ENCODE measurements at regions not wholly inside any gene's neighbourhood (a gene's known extent, or its start where the extent isn't known, plus 50 kb on each side); places are given as distances from the start of the nearest gene placed in this dataset.

- Mint-ChIP-seq H3K4me1 (ENCODE audit: low read depth) (peaks cover 4% of the 10 kb centered on the region), H3K36me3 (ENCODE audit: low read depth) (no peaks in the 10 kb centered on the region), H3K27ac (no peak overlapping the region), H3K4me3 (no peak overlapping the region), H3K27me3 (ENCODE audit: low read depth) (peaks cover 9% of the 10 kb centered on the region), H3K9me3 (no peaks in the 10 kb centered on the region)
- peak; percentile 62 for DNase-seq
- CTCF ChIA-PET: interaction anchor here (0.6 to 1.2 kb wide), 5 partner anchors 9 to 744 kb away, joined by 3 to 14 read pairs (median 8); no protein-coding TSS in a partner anchor
- intact Hi-C loops (cut with micrococcal nuclease): loop anchor here (1.0 kb wide), 1 partner anchor 20 kb away; no protein-coding TSS in a partner anchor
These were observed 122.4 kb downstream of the WT1 start for GRCh38 chr11:32312865-32313403.

GRCh38 chr11:32313477-32313876 lies 121.9 kb downstream of the WT1 start:
- H3K27me3 Mint-ChIP-seq (ENCODE audit: low read depth): peaks cover 9% of the 10 kb centered on the region
- no peaks in the 10 kb centered on the region for H3K36me3 Mint-ChIP-seq (ENCODE audit: low read depth)
- no peak overlapping the region for H3K27ac Mint-ChIP-seq
- no peak overlapping the region for H3K4me3 Mint-ChIP-seq
- DNase-seq: no peak
- CTCF ChIA-PET: interaction anchor here (1.1 to 1.2 kb wide), 2 partner anchors 10 to 15 kb away, joined by 10 to 14 read pairs; no protein-coding TSS in a partner anchor
- peaks cover 5% of the 10 kb centered on the region for H3K4me1 Mint-ChIP-seq (ENCODE audit: low read depth)
- H3K9me3 Mint-ChIP-seq: no peaks in the 10 kb centered on the region
- intact Hi-C loops (cut with micrococcal nuclease): loop anchor here (1.0 kb wide), 1 partner anchor 20 kb away; no protein-coding TSS in a partner anchor

- H3K36me3 Mint-ChIP-seq (ENCODE audit: low read depth): no peaks in the 10 kb centered on the region
- no peaks in the 10 kb centered on the region for H3K9me3 Mint-ChIP-seq
- CTCF ChIA-PET: interaction anchor here (1.1 to 1.2 kb wide), 2 partner anchors 9 to 12 kb away, joined by 3 to 5 read pairs; no protein-coding TSS in a partner anchor
- peaks cover 5% of the 10 kb centered on the region for H3K4me1 Mint-ChIP-seq (ENCODE audit: low read depth)
- no peak overlapping the region for H3K27ac Mint-ChIP-seq
- intact Hi-C loops (cut with micrococcal nuclease): no loop called here
- H3K4me3 Mint-ChIP-seq: no peak overlapping the region
- peaks cover 9% of the 10 kb centered on the region for H3K27me3 Mint-ChIP-seq (ENCODE audit: low read depth)
- DNase-seq: no peak
These were observed 120.2 kb downstream of the WT1 start for GRCh38 chr11:32315121-32315520.

- H3K27ac Mint-ChIP-seq: no peak overlapping the region
- intact Hi-C loops (cut with micrococcal nuclease): no loop called here
- CTCF ChIA-PET: interaction anchor here (0.6 to 1.2 kb wide), 2 partner anchors 13 to 356 kb away, joined by 3 read pairs; no protein-coding TSS in a partner anchor
These were observed 119.1 kb downstream of the WT1 start for GRCh38 chr11:32316232-32316631.

GRCh38 chr11:32316858-32317642 lies 118.3 kb downstream of the WT1 start:
- CTCF ChIA-PET: no interaction called here
- H3K27ac Mint-ChIP-seq: no peak overlapping the region
- H3K27me3 Mint-ChIP-seq (ENCODE audit: low read depth): peaks cover 6% of the 10 kb centered on the region
- no peaks in the 10 kb centered on the region for H3K36me3 Mint-ChIP-seq (ENCODE audit: low read depth)
- H3K9me3 Mint-ChIP-seq: no peaks in the 10 kb centered on the region
- no peak overlapping the region for H3K4me3 Mint-ChIP-seq
- peaks cover 5% of the 10 kb centered on the region for H3K4me1 Mint-ChIP-seq (ENCODE audit: low read depth)
- DNase-seq: no peak
- intact Hi-C loops (cut with micrococcal nuclease): no loop called here

More at GRCh38 chr11:32316232-32316631, 119.1 kb downstream of the WT1 start:
- H3K4me3 Mint-ChIP-seq: no peak overlapping the region
- H3K9me3 Mint-ChIP-seq: no peaks in the 10 kb centered on the region
- peaks cover 5% of the 10 kb centered on the region for H3K4me1 Mint-ChIP-seq (ENCODE audit: low read depth)
- peaks cover 7% of the 10 kb centered on the region for H3K27me3 Mint-ChIP-seq (ENCODE audit: low read depth)
- no peaks in the 10 kb centered on the region for H3K36me3 Mint-ChIP-seq (ENCODE audit: low read depth)
- DNase-seq: no peak

- no peak overlapping the region for H3K27ac Mint-ChIP-seq
- intact Hi-C loops (cut with micrococcal nuclease): no loop called here
- DNase-seq: no peak
These were observed 117.7 kb downstream of the WT1 start for GRCh38 chr11:32317643-32318042.

GRCh38 chr11:32318071-32319055 lies 117.0 kb downstream of the WT1 start:
- Mint-ChIP-seq H3K27me3 (ENCODE audit: low read depth) (peaks cover 8% of the 10 kb centered on the region), H3K9me3 (no peaks in the 10 kb centered on the region), H3K4me3 (no peak overlapping the region), H3K4me1 (ENCODE audit: low read depth) (peaks cover 2% of the 10 kb centered on the region), H3K27ac (no peak overlapping the region), H3K36me3 (ENCODE audit: low read depth) (no peaks in the 10 kb centered on the region)
- intact Hi-C loops (cut with micrococcal nuclease): no loop called here
- CTCF ChIA-PET: no interaction called here
- DNase-seq: no peak

More at GRCh38 chr11:32317643-32318042, 117.7 kb downstream of the WT1 start:
- no peak overlapping the region for H3K4me3 Mint-ChIP-seq
- CTCF ChIA-PET: no interaction called here
- peaks cover 8% of the 10 kb centered on the region for H3K27me3 Mint-ChIP-seq (ENCODE audit: low read depth)
- H3K36me3 Mint-ChIP-seq (ENCODE audit: low read depth): no peaks in the 10 kb centered on the region
- H3K4me1 Mint-ChIP-seq (ENCODE audit: low read depth): peaks cover 2% of the 10 kb centered on the region
- no peaks in the 10 kb centered on the region for H3K9me3 Mint-ChIP-seq

GRCh38 chr11:32323814-32324130 lies 111.6 kb downstream of the WT1 start:
- intact Hi-C loops (cut with micrococcal nuclease): loop anchor here (1.0 to 10.0 kb wide), 5 partner anchors 261 to 741 kb away; partner anchors contain the start of genes EIF3M and QSER1
- CTCF ChIA-PET: interaction anchor here (0.5 to 3.4 kb wide), 14 partner anchors 9 to 470 kb away, joined by 3 to 20 read pairs (median 5); partner anchors contain the start of gene CCDC73
- Mint-ChIP-seq H3K27ac (no peak overlapping the region), H3K4me3 (no peak overlapping the region), H3K27me3 (ENCODE audit: low read depth) (peaks cover 13% of the 10 kb centered on the region), H3K36me3 (ENCODE audit: low read depth) (no peaks in the 10 kb centered on the region), H3K4me1 (ENCODE audit: low read depth) (no peaks in the 10 kb centered on the region), H3K9me3 (no peaks in the 10 kb centered on the region)
- no peak for DNase-seq

GRCh38 chr11:32325187-32325586 lies 110.2 kb downstream of the WT1 start:
- Mint-ChIP-seq H3K4me3 (no peak overlapping the region), H3K27me3 (ENCODE audit: low read depth) (peaks cover 15% of the 10 kb centered on the region), H3K9me3 (no peaks in the 10 kb centered on the region), H3K4me1 (ENCODE audit: low read depth) (no peaks in the 10 kb centered on the region), H3K27ac (no peak overlapping the region), H3K36me3 (ENCODE audit: low read depth) (no peaks in the 10 kb centered on the region)
- CTCF ChIA-PET: interaction anchor here (3.4 kb wide), 1 partner anchor 9 kb away, joined by 20 read pairs; no protein-coding TSS in a partner anchor
- no peak for DNase-seq
- intact Hi-C loops (cut with micrococcal nuclease): loop anchor here (10.0 kb wide), 2 partner anchors 260 to 740 kb away; partner anchors contain the start of gene EIF3M

- H3K4me3 Mint-ChIP-seq: no peak overlapping the region
- H3K9me3 Mint-ChIP-seq: no peaks in the 10 kb centered on the region
- CTCF ChIA-PET: interaction anchor here (3.4 kb wide), 1 partner anchor 8 kb away, joined by 20 read pairs; no protein-coding TSS in a partner anchor
- peaks cover 17% of the 10 kb centered on the region for H3K27me3 Mint-ChIP-seq (ENCODE audit: low read depth)
- intact Hi-C loops (cut with micrococcal nuclease): loop anchor here (10.0 kb wide), 2 partner anchors 259 to 739 kb away; partner anchors contain the start of gene EIF3M
- no peaks in the 10 kb centered on the region for H3K4me1 Mint-ChIP-seq (ENCODE audit: low read depth)
- no peak overlapping the region for H3K27ac Mint-ChIP-seq
- no peaks in the 10 kb centered on the region for H3K36me3 Mint-ChIP-seq (ENCODE audit: low read depth)
- DNase-seq: no peak
These were observed 109.6 kb downstream of the WT1 start for GRCh38 chr11:32325725-32326124.

GRCh38 chr11:32326522-32326921 lies 108.8 kb downstream of the WT1 start:
- DNase-seq: no peak
- no peak overlapping the region for H3K4me3 Mint-ChIP-seq
- CTCF ChIA-PET: interaction anchor here (0.9 to 1.1 kb wide), 2 partner anchors 9 to 14 kb away, joined by 3 to 5 read pairs; no protein-coding TSS in a partner anchor
- no peaks in the 10 kb centered on the region for H3K9me3 Mint-ChIP-seq
- no peaks in the 10 kb centered on the region for H3K4me1 Mint-ChIP-seq (ENCODE audit: low read depth)
- no peak overlapping the region for H3K27ac Mint-ChIP-seq
- intact Hi-C loops (cut with micrococcal nuclease): loop anchor here (10.0 kb wide), 2 partner anchors 258 to 738 kb away; partner anchors contain the start of gene EIF3M
- no peaks in the 10 kb centered on the region for H3K36me3 Mint-ChIP-seq (ENCODE audit: low read depth)
- H3K27me3 Mint-ChIP-seq (ENCODE audit: low read depth): peaks cover 17% of the 10 kb centered on the region
